Type B pancreatic cell (in vitro differentiated cells): ENCODE measurements at regions not wholly inside any gene's neighbourhood (a gene's known extent, or its start where the extent isn't known, plus 50 kb on each side); places are given as distances from the start of the nearest gene placed in this dataset.
"Not testable (repeated sequence)": the region's sequence is repeated elsewhere in the genome, so short reads cannot be mapped to it uniquely, and the experiment has no call there.

Experiments used
- DNase-seq: peaks from one replicate; pipeline ENCODE4 v3.0.0; 2021; ENCODE audit warnings: mixed read lengths; ENCODE audit not compliant: unreplicated experiment; ENCODE audit errors: extremely low spot score
- H3K27ac Mint-ChIP-seq: 2 replicates; pipeline ENCODE4 v1.8.0; 2021; ENCODE audit warnings: mild to moderate bottlenecking, mixed read lengths
- H3K27me3 Mint-ChIP-seq: 2 replicates; pipeline ENCODE4 v1.8.0; 2021; ENCODE audit warnings: mixed read lengths
- H3K36me3 Mint-ChIP-seq: 2 replicates; pipeline ENCODE4 v1.8.0; 2021; ENCODE audit warnings: mixed read lengths
- H3K4me1 Mint-ChIP-seq: one replicate; pipeline ENCODE4 v1.8.0; 2021; ENCODE audit warnings: mixed read lengths; ENCODE audit not compliant: unreplicated experiment
- H3K4me3 Mint-ChIP-seq: 2 replicates; pipeline ENCODE4 v1.8.0; 2021; ENCODE audit warnings: mild to moderate bottlenecking, mixed read lengths
- H3K9me3 Mint-ChIP-seq: 2 replicates; pipeline ENCODE4 v1.8.0; 2021; ENCODE audit warnings: mixed read lengths
- TF ChIP-seq, protein P1 (sequence below): fragments of 200-600 bp; sonication (generic); conservative IDR thresholded peaks from 2 replicates; pipeline ENCODE4 v1.5.0; 2021; ENCODE audit warnings: antibody characterized with exemption, mild to moderate bottlenecking

DNA sequence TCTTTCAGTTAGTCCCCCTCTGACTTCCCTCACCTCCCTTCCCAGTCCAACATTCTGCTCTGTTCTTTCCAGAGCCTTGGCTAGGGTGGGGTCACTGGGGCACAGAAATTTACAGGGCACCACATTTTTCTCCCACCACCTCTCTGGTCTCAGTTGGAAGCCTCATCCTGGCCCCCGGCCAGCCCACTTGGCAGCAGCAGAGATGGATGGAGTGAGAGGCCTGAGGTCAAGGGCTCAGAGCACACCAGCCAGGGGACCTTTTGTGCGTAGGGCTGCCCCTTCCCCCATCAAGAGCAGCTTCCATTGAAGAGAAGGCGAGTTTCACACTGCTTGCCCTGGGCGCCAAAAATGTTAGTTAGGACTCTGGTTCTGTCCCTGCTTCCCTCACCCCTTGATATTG, 230.9 kb downstream of the SOX3 start:
- Mint-ChIP-seq H3K4me3 (no peak overlapping the region), H3K36me3 (no peaks in the 10 kb centered on the region), H3K27me3 (peaks cover 6% of the 10 kb centered on the region), H3K4me1 (no peaks in the 10 kb centered on the region), H3K9me3 (peaks cover 5% of the 10 kb centered on the region), H3K27ac (no peak overlapping the region)
- DNase-seq: no peak
- TF ChIP-seq, protein P1, sequence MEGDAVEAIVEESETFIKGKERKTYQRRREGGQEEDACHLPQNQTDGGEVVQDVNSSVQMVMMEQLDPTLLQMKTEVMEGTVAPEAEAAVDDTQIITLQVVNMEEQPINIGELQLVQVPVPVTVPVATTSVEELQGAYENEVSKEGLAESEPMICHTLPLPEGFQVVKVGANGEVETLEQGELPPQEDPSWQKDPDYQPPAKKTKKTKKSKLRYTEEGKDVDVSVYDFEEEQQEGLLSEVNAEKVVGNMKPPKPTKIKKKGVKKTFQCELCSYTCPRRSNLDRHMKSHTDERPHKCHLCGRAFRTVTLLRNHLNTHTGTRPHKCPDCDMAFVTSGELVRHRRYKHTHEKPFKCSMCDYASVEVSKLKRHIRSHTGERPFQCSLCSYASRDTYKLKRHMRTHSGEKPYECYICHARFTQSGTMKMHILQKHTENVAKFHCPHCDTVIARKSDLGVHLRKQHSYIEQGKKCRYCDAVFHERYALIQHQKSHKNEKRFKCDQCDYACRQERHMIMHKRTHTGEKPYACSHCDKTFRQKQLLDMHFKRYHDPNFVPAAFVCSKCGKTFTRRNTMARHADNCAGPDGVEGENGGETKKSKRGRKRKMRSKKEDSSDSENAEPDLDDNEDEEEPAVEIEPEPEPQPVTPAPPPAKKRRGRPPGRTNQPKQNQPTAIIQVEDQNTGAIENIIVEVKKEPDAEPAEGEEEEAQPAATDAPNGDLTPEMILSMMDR: no peak

DNA sequence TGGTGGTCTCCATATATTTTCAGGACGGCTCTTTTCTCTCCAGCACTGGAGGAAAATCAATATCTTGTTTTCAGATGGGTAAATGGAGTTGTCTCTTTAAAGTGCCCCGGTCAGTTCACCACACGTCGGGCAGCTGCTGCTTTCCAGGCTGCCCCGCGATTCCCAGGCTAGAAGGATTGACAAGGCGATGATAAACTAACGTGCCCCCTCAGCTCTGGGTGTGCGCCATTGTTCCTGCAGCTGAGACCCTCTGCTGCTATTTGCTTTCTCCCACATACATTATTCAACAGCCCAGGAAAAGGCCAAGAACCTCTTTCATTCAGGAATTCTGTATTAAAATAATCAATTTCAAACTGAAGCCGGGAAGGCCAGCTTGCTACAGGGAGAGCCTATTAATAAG, 254.5 kb downstream of the SOX3 start:
- DNase-seq: no peak
- no peaks in the 10 kb centered on the region for H3K9me3 Mint-ChIP-seq
- H3K27me3 Mint-ChIP-seq: peaks cover 3% of the 10 kb centered on the region
- no peak overlapping the region for H3K4me3 Mint-ChIP-seq
- TF ChIP-seq, protein P1: no peak
- H3K36me3 Mint-ChIP-seq: no peaks in the 10 kb centered on the region
- H3K27ac Mint-ChIP-seq: no peak overlapping the region
- no peaks in the 10 kb centered on the region for H3K4me1 Mint-ChIP-seq

DNA sequence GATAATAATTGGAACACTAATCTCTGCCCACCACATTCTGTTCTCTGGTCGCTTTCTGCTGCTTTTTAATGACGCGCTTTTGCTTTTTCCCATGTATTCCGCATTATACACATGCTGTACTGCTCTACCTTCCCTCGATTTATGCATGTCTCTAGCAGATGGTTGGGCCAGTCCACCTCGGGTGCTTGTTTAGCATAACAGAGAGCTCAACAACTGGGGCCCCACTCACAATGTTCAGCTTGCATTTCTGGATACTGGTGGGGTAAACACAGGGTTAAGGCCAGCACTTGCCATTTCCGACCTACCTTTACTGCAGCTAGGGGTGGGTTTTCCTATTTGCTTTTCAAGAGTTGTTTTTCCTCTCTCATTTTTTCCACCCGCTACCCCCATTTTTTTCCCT, 255.8 kb downstream of the SOX3 start:
- TF ChIP-seq, protein P1: no peak
- Mint-ChIP-seq H3K27me3 (peaks cover 3% of the 10 kb centered on the region), H3K27ac (no peak overlapping the region), H3K4me1 (no peaks in the 10 kb centered on the region), H3K4me3 (no peak overlapping the region), H3K36me3 (no peaks in the 10 kb centered on the region), H3K9me3 (no peaks in the 10 kb centered on the region)
- no peak for DNase-seq

DNA sequence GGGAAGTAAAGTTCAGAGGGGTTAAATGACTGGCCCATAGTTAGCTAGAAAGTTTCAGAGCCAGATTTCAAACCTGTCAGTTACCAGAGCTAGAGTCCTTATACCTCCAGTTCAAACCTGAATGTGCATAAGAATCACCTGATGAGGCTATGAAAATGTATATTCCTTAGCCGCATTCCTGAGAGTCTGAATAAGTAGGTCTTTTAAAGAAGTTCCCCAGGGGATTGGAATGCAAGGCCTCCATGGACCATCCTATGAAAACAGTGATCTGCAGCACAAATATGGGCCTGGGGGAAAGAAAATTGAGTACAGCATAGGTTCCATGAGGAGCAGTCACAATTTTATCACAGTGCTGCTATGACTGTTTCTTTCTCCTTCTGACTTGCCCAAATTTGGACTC, 263.9 kb upstream of the CXorf66 start:
- no peak overlapping the region for H3K27ac Mint-ChIP-seq
- no peaks in the 10 kb centered on the region for H3K4me1 Mint-ChIP-seq
- H3K36me3 Mint-ChIP-seq: no peaks in the 10 kb centered on the region
- no peak for DNase-seq
- H3K9me3 Mint-ChIP-seq: peaks cover 10% of the 10 kb centered on the region
- H3K4me3 Mint-ChIP-seq: no peak overlapping the region
- TF ChIP-seq, protein P1: no peak
- no peaks in the 10 kb centered on the region for H3K27me3 Mint-ChIP-seq

DNA sequence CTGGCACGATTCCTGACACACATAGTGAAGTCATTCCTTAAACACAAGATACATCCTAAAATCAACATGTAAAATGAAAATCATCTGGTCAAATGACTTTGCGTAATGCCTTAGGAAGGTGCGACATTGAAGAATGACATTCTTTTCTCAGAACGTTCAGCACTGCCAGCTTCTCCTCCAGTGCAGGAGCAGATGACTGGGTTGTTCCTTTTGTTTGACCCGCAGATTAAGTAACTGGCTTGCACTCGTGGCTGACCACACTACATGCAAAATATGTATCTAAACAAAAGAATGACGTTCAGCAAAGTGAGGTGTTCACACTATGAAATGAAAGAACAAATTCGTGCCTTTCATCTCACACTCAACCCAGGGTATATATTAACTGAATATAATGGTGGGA, 260.7 kb upstream of the CXorf66 start:
- H3K9me3 Mint-ChIP-seq, DNase-seq, H3K27ac Mint-ChIP-seq, H3K36me3 Mint-ChIP-seq, H3K4me1 Mint-ChIP-seq, H3K4me3 Mint-ChIP-seq, H3K27me3 Mint-ChIP-seq: not testable (repeated sequence)

DNA sequence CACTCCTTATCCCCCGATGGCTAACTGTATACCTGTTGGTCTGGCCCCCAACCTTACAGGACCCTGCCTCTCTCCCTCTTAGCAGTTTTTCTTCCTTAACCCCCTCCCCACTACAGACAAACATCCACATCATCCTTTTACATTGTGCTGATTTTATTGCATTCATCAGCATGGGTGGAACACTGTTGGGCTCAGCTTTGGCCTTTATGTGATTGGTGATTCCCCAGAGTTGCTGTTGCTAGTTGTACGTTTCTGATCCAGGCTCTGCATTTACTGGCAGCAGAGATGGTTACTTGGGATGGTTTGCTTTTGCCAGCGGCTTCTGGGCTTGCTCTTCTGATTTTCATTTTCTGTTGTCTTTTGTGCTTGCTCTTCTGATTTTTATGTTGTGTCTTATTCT, 250.6 kb upstream of the CXorf66 start:
- not testable (repeated sequence) for H3K27me3 Mint-ChIP-seq, H3K9me3 Mint-ChIP-seq, H3K36me3 Mint-ChIP-seq

DNA sequence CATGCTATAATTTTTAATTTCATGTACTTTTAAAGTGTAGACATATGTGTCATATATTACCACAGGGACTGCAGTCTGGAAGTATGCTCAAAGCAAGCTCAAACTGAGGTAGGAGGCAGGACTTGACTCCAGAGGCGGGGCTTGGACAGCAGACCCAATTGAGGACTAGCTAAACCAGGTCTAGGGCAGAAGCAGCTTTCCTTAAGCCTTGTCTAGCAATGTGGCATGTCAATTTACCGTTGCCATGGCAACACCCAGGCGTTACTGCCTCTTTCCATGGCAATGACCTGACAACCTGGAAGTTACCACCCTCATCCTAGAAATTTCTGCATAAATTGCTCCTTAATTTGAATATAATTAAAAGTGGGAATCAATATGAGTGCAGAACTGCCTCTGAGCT, 249.2 kb upstream of the CXorf66 start:
- H3K27ac Mint-ChIP-seq, H3K4me1 Mint-ChIP-seq, H3K9me3 Mint-ChIP-seq, H3K27me3 Mint-ChIP-seq, H3K36me3 Mint-ChIP-seq, DNase-seq, H3K4me3 Mint-ChIP-seq: not testable (repeated sequence)

More for the DNA sequence above, 250.6 kb upstream of the CXorf66 start:
- not testable (repeated sequence) for DNase-seq, H3K4me3 Mint-ChIP-seq, H3K4me1 Mint-ChIP-seq, H3K27ac Mint-ChIP-seq
